GM19397 (cell line): ENCODE measurements at regions not wholly inside any gene's neighbourhood (a gene's known extent, or its start where the extent isn't known, plus 50 kb on each side); places are given as distances from the start of the nearest gene placed in this dataset.

ENCODE experiments used
- ATAC-seq: cut with Tn5 transposase; IDR thresholded peaks from one replicate; pipeline ENCODE4 v1.9.1; 2021; ENCODE audit warnings: mild to moderate bottlenecking, moderate library complexity; ENCODE audit not compliant: unreplicated experiment

DNA sequence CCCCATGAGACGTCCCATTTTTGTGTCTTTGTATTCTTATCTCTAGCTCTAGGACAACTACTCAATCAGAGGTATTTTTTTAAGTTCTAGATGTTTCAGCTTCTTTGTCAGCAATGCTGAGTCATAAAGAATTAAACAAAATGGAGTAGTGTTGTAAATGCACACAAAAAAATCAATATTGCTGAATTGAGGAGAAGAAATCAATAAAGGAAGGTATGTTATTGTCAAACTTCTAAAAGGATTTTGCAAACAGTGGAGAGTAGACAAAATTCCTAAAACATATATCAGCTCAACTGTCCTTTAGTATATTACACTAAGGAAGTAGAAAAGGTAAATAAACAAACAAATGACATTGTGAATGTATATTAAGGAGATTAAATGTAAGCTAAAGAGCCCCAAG lies 726.1 kb upstream of the NRXN1 start:
- no peak for ATAC-seq

DNA sequence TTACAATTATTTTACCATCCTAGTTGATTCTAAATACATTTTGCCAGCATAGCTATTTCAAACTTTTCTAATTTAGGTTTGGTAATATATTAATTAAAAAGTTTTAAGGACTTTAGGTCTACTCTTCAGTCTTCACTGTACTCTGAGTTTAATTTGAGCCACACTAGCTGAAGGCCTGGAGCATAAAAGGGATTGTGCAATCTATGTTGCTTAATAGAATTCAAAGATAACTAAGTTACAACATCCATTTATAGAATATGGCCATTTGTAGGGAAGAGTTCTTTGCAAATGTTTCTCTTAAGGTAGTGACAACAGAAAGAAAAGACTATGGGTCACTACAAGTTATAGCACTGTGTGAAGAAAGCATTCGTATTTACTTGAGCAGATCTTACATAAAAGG lies 702.2 kb upstream of the NRXN1 start:
- ATAC-seq, result no peak

- ATAC-seq, result no peak
Observed at GRCh38 chr2:51723691-51724090, 691.8 kb upstream of the NRXN1 start.

GRCh38 chr2:51722311-51722710 lies 690.4 kb upstream of the NRXN1 start:
- ATAC-seq, result no peak

GRCh38 chr2:51720826-51721225 lies 688.9 kb upstream of the NRXN1 start:
- no peak for ATAC-seq

DNA sequence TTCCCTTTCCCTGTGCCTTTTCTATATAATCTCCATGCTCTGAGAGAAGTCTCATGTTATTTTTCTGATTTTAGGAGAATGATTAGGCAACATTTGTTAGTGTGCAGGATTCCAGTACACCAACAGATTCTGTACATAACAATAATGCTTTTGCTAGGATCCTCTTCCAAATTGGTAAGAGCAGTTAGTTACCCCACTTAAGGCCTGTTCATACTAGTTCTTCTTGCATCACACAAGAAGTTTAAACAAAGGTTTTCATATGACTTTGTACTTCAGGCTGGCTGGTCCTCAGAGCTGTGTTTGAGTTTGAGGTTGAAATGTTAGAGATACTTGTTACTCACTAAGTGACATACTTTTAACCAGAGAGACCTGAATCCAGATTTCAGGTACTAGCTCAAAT lies 686.9 kb upstream of the NRXN1 start:
- ATAC-seq, result no peak

GRCh38 chr2:51717312-51717711 lies 685.4 kb upstream of the NRXN1 start:
- ATAC-seq, result no peak

GRCh38 chr2:51711766-51712165 lies 679.8 kb upstream of the NRXN1 start:
- ATAC-seq, result no peak

DNA sequence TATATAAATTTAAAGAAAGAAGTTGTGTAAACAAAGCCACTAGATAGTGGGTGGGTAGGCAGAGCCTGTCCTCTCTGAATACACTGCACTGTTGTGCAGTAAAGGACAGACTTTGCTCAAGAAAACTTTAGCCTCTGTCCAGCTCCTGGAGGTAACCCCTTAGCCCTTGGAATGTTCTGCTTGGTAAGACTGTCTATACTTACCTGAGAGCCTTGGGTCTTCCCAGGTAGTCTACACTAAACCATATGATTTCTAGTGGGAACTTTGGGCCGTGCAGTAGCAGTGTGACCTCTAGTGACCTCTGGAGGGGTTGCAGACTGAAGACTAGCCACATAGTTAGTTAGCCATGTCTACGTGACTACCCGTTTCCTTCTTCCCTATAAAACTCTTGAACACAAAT lies 678.3 kb upstream of the NRXN1 start:
- ATAC-seq, result peak; percentile 63

DNA sequence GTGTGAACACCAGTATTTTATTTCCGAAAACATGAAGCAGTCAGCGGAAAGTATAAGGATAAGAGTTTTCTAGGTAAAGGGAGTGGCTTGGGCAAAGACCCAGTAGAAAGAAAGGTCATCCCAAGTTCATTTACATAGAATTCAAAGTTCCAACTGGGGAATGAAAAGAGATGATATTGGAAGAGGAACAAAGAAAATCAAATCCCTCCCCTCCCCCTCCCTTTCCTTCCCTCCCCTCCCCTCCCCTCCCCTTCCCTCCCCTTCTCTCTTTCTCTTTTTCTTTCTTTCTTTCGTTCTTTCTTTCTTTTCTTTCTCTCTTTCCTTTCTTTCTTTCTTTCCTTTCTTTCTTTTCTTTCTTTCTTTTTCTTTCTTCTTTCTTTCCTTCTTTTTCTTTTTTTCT lies 675.7 kb upstream of the NRXN1 start:
- no peak for ATAC-seq

DNA sequence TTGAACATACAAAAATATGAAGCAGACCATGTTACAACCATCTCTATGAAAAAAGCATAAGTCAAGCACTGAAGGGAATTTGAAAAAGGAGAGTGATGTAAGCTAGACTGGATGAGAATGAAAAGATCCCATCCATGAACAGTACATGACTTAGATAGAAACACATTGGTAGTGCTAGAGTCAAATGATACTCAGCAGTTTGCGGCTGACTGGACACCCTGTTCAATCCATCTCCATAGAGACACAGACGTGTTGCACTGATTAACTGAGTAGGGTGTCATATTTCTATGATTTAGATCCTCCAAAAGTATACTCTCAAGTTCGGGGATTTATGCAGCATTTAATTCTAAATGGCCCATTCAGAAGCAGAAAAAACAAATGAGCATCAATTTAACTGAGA lies 674.3 kb upstream of the NRXN1 start:
- no peak for ATAC-seq

GRCh38 chr2:51705417-51705816 lies 673.5 kb upstream of the NRXN1 start:
- no peak for ATAC-seq

DNA sequence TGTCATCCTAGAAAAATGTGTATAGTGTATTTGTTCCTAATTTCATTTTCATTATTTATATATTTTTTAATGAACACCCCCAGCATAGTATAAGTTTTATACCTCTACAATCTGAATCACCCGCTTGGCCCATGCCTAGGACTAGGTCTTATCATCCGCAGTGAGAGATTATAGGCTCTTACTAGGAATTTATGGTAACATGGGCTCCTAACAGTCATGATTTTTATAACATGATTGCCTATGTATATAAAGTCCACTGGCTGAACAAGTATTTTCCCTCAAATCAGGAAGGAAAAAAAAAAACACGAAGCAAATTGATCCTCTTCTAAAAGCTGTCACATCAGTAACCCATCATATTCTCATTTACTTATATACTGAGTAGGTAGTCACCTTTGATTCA lies 666.1 kb upstream of the NRXN1 start:
- no peak for ATAC-seq

- ATAC-seq, result no peak
Observed at GRCh38 chr2:51697095-51697494, 665.2 kb upstream of the NRXN1 start.

DNA sequence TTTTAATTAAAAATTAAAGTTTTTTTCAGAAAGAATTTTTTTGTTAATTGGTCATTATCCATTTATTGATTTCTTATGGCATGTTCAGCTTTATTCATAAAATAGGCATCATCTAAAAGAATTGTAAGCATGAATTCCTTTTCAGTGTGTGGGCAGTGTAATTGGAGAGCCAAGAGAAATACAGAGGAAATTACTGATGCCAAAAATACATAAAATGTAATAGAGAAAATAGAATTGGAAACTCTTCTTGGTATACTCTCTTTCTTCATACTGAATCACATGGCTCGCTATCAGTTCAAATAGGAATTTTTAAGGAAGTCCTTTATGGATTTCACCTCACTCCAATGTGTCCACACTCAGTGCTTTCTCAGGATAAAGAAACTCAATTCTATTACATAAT lies 663.6 kb upstream of the NRXN1 start:
- ATAC-seq, result no peak

GRCh38 chr2:51693640-51694039 lies 661.7 kb upstream of the NRXN1 start:
- no peak for ATAC-seq

DNA sequence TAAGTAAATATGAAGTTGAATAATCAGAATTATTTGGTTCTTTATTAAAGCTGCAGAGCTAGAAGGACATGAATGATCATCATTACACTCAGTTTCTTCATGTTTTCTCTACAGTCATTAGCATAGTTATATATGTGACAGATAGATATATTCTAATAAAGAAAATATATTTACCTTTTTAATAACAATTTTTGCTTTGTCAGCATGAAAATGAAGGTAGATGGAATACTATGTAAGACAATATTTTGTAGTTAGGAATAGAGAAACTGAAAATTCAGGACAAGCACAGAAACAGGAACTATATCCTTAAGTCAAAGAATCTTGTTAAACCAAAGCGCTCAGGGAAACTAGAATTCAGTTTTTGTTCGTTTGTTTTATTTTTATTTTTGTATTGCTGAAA lies 649.9 kb upstream of the NRXN1 start:
- ATAC-seq, result no peak

DNA sequence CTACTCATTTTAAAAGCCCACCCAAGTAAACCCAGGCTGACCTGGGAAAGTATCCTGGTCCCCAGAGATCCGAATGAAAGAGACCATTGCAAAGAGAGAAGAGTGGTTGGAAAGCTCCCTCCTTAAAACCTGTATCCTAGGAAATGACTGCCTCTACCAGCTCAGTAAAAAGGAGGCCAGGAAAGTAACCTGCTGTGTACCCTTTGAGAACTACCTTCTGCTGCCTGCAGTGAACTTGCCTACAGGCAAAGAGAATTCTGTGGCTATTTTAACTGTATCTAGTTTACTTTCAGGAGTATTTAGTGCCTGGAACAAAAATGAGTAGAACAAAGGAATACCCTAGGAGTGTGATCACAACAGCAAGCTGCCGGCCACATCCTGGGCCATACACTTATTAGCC lies 641.7 kb upstream of the NRXN1 start:
- no peak for ATAC-seq

GRCh38 chr2:51667679-51668078 lies 635.7 kb upstream of the NRXN1 start:
- no peak for ATAC-seq

GRCh38 chr2:51662187-51662586 lies 630.3 kb upstream of the NRXN1 start:
- no peak for ATAC-seq

DNA sequence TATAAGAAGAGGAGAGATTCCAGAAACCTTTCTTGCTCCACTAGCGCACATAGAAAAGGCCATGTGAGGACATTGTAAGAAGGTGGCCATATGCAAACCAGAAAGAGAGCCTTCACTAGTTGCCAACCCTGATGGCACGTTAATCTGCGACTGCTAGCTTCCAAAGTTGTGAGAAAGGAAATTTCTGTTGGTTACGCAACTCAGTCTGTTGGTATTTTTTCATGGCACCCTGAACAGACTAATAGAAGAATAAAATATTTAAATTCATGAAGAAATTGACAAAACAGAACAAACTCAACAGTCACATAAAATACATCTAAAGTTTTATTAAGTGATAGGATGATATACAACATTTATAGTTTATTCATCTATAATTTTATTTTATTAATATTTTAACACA lies 625.9 kb upstream of the NRXN1 start:
- no peak for ATAC-seq

GRCh38 chr2:51650769-51651168 lies 618.8 kb upstream of the NRXN1 start:
- ATAC-seq, result peak; percentile 80

GRCh38 chr2:51649366-51649765 lies 617.4 kb upstream of the NRXN1 start:
- ATAC-seq, result no peak

- no peak for ATAC-seq
Observed at GRCh38 chr2:51638811-51639210, 606.9 kb upstream of the NRXN1 start.
